ENCODE measurements at regions not wholly inside any gene's neighbourhood (a gene's known extent, or its start where the extent isn't known, plus 50 kb on each side); places are given as distances from the start of the nearest gene placed in this dataset.

DNA sequence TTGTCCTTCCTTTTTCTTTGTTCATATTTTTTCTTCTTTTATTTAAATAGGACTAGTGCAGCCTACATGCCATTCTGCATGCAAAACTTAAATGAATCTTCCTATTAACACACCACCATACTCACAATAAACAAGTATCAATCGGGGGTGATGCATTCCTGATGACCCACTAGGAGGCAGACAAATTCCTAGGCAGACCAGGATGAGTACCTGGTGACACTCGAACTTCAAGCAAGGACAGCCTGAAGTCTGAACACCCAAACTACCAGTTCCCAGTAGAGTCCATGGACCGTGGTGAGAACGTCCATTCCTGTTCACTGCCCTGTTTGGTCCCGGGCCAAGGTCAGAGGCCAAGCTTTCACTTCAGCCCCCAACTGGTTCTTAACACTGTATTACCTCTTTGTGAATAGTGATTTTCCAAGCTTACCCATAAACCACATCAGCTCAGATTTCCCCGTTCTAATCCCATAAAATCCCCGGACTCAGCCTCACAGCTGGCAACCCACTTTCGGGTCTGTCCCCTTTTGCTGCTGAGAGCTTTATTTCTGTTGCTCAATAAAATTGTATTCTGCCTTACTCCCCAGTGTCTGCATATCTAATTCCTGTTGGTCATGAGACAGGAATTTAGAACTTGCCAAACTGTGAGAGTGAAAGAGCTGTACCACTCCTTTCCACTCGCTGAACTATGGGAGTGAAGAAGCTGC, 1286.6 kb downstream of the FSTL5 start:
- no peak for DNase-seq

DNA sequence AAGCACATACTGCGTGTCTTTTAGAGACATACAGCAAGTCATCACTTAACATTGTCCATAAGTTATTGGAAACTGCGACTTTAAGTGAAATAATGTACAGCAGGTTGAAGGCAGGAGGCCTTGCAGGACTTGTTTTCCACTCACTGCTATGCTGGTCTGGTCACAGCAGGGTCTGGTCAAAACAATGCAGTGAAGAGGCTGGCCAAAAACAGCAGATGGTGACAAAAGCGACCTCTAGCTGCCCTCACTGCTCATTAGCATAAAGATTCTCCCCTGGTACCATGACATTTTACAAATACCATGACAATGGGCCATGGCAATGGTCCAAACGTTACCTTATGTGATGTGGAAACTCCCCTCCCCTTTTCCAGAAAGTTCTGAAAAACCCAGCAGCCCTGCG, 1283.6 kb downstream of the FSTL5 start:
- no peak for DNase-seq

DNA sequence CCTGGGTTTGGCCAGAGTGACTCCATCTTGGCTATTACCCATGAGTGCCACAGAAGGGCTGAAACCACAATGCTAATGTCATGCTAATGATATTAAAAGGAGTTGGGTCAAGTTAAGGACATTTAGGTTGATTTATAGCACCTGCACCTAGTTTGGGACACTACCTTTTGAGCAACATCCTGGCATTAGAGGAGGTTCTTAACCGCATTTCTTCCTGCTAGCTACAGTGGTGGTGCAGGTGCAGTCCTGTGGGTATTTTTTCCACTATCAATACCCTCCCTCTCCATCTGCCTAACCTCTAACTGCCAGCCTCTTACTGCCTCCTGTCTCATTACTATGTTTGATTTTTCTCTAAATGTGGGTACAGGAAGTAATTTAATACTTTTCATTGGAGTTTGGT, 1276.1 kb downstream of the FSTL5 start:
- DNase-seq = no peak

DNA sequence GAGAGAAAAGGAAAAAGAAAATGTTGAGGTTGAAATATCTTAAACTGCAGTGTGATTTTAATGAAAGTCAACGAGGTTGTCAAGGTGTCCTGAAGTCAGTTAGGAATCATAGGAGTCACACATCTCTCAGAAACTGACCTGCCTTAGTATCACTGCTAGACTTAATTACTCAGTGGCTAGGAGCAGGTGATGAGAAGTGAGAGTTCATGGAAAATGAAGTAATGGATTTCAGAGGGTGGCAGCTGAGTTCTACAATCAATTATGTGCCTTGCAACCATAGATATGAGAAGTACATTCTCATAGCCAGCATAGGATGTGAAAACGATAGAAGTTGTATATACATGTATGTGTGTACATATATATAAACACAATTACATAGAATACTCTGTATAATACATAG, 1269.7 kb downstream of the FSTL5 start:
- DNase-seq = no peak

DNA sequence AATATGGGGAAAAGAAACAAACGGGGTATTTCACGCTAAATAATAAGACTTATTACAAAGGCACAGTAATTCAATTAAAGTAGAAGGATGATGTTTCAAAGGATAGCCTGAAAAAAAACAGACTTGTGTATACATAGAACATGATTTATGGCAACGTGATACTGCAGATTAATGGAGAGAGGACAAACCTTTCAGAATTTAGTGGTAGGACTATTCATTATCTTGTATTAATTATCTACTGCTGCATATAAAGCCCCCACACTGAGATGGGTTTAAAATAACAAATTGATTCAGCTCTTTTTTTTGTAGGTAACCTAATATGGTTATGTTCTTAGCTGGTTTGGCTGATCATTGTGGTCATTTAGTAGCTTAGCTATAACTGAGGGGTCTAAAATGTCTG, 1269.0 kb downstream of the FSTL5 start:
- no peak for DNase-seq

DNA sequence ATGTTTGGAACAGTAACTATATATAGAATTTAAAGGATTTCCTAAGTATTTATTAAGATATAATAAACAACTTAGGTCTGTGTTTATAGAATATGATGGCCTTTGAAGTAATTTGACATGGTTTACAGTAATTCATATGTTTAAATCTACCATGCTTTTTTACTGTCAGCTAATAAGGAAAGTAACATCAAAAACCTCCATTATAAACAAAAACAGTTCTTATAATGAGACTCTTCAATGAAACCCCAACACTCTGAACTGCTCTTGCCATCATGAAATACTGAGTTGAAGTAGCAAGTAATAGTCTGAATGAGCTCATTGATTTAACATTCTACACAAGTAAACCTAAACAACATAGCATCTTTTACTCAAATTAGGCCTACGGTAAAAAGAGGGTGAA, 1236.5 kb downstream of the FSTL5 start:
- DNase-seq = no peak

DNA sequence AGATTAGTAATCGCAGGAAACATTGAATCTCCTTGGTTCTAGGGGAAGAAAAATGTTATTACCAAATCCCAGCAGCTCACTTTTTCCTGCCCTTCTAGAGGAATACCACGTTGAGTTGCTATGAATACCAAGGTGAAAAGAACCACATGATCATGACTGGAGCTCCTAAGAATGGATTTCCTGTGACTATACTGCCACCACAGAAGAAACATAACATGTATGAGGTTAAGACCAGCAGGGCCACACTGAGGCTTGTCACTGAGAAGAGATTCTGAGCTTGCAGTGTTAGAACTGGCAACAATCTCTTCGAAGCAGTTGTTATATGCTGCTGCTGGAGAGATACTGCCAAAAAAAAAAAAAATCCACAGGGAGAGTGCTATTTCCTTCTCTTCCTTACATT, 1235.3 kb downstream of the FSTL5 start:
- DNase-seq = no peak

DNA sequence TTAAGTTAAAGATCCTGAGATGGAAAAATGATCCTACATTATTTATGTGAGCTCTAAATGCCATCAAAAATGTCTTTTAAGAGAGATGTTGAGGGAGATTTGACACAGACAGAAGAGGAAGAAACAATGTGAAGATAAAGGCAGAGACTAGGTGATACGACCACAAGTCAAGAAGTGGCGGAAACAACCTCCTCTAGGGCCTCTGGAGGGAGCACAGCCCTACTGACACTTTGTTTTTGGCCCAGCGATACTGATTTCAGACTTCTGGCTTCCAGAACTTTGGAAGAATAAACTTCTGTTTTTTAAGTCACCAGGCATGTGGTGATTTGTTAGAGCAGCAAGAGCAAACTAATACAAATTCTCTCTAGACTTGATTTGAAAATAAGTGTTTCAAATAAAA, 1216.1 kb downstream of the FSTL5 start:
- no peak for DNase-seq

DNA sequence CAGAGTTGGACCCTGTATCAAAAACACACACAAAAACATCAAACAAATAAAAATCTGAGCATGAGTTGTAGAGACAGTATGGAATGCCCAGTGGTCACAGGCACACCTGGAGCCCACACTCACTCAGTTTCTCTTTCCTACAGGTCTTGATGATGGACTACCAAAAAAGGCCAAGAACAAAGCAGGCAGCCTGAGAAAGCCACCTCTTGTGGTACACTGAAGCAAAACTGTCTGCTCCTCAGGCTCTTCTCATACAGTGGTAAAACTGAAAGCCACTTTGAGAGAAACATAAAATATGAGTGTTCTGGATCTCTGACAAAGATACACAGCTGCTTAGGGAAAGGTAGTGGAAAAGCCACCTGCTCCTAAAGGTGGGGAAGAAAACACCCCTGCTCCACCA, 1206.9 kb downstream of the FSTL5 start:
- no peak for DNase-seq

DNA sequence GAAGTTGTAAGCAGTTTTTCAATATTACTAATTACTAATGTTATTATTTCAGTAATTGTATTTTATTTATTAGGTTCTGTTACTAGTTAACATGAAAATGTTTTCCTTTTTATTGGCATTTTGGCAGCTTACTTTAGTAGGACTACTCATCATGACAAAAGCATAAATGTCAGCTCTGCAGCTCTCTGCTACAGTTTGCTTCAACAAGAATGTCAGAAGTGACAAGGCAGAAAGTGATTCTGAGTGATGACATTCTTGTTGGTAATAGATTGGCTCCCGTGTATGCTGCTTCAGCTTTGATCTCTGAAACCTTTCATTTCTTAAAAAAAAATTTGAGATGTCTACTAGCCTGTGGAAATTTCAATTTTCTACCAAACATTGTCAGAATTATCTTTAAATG, 1193.9 kb downstream of the FSTL5 start:
- DNase-seq = no peak

DNA sequence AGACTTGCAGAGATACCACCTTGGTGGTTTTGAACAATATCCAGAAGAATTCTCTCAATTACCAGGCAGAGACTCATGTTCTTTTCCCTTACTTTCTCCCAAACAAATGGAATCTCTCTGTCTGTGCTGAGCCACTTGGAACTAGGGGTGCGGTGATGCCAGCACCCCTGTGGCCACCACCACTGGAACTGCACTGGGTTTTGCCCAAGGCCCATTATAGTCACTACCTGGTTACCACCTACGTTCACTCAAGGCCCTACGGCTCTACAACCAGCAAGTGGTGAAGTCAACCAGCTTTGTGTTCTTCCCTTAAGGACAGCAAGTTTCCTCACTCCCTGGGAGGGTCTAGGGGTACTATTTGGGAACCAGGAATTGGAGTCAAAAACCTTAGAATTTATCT, 1183.7 kb downstream of the FSTL5 start:
- DNase-seq = no peak

DNA sequence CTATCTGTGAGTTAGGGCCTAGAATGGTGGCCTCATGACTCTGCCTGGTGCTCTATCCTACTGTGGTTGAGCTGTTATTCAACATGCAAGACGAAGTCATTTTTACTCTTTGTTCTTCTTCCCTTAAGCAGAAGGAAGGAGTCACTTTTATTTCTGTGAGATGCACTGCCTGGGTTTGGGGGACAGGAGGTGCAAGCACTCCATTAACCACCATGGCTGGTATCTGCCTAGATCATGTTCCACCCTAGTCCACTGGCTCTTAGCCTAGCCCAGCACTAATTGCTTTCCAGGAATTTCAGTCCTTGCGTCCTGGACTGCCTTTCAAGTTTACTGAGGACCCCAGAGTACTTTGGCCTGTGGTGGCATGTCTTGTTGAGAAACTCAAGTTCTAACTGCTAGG, 1182.7 kb downstream of the FSTL5 start:
- DNase-seq = no peak

DNA sequence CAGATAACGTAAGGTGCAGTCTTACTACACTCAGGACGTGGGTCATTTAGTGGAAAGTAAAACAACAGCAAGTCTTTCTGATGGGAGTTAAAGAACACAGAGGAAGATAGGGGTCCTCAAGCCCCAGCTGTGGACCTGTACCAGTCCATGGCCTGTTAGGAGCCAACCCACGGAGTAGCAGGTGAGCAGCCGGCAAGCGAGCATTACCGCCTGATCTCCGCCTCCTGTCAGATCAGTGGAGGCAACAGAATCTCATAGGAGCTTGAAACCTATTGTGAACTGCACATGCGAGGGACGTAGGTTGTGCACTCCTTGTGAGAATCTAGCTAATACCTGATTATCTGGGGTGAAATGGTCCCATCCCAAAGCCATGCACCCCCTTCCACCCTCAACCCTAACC, 1180.8 kb downstream of the FSTL5 start:
- DNase-seq = no peak

DNA sequence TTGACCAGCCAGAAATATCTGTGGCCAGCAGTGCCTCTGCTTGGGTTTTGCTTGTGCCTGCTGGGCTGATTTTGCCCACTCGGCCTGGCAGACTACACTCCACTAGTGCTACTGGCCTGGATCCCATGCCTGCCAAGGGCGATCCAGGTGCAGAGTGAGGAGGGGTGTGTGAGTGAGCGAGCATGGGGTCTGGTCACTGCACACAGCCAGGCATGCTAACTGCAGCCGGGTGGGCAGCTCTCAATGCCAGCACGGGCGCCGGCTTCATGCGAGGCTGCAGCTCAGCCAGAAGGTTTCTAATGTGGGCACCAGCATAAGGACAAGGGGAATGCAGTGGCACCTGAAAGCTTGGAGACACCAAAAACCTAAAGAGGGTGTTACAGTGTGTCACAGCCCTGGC, 1161.4 kb downstream of the FSTL5 start:
- DNase-seq = no peak

DNA sequence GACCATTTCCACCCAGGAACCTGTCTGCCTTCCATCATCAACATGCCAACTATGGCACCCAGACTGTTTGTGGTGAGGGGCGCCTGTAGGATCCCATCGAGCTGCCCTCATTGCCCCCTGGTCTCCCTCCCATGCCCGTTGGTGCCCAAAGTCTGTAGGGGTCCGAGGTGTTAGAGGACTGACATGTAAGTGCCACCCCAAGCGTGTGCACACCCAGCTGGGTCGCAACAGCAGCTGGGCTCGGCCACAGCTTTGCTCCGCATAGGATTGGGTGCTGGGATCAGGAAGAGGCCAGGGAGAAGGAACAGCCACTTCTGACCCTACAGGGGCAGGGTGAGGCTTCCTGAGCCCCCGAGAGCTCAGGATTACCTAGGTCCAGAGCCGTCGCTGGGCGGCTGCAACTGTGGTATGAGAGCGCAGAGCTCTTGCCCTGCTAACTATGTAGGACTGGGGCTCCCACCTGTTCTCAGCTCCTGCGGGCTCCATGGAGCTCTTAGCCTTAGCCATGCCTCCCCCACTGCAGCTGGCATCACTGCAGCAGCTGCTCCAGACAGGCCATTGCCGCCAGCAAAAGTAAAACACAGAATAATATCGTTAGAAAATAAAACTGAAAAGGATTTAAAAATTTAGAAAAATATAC, 1160.3 kb downstream of the FSTL5 start:
- no peak for DNase-seq

DNA sequence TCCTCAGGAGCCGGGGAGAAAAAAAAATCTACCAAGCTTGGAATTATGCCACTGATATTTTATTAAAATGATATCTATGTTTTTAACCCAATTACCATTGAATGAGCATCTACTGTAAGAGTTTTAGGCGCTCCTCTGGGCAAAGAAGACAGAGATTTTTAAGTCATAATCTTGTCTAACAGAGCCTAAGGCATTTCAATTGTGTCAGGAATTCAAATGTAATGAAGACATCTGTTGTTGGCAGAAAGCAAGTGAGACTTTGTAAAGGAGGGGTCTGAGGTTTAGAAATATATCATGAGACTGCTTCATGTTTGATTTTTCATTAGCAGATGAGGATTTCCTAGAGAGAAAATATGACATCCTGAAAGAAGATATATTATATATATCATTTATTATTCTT, 1158.1 kb downstream of the FSTL5 start:
- no peak for DNase-seq

DNA sequence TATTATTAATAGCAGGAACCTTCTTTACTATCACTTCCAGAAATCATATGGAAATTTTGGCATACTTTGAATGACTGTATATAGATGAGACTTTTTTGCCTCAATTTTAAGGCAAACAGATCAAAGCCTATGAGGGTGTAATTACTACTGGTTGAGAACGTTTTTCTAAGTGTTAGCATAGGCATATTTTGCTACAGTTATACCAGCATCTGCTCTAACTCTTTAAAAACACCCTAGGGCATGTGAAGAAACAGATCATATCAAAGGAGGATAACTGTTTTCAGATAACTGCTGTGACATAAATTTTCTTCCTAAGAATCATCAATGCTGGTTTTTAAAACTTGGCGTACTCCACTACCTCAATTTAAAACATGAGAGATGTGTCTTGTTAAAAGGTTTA, 1155.3 kb downstream of the FSTL5 start:
- DNase-seq = no peak

DNA sequence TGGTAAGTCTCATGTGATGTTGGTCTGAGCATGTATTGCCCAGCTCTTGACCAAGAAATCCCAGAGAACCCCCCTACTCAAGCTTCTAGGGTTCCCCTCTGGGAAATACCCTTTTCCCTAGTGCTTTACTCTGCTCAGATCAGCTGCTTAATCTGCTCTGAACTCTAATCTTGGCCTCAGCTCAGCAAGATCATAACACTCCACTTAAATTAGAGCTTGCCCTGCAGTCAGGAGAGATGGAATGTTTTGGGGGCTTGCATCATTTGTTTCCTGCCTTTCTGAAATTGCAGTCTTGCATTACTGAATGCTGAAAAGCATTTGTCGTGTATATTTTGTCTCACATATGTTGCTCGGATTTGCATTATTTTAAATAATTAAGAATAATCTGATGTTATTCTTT, 1153.6 kb downstream of the FSTL5 start:
- no peak for DNase-seq
